ENCODE measurements at regions not wholly inside any gene's neighbourhood (a gene's known extent, or its start where the extent isn't known, plus 50 kb on each side); places are given as distances from the start of the nearest gene placed in this dataset.
"Not testable (repeated sequence)": the region's sequence is repeated elsewhere in the genome, so short reads cannot be mapped to it uniquely, and the experiment has no call there.

DNA sequence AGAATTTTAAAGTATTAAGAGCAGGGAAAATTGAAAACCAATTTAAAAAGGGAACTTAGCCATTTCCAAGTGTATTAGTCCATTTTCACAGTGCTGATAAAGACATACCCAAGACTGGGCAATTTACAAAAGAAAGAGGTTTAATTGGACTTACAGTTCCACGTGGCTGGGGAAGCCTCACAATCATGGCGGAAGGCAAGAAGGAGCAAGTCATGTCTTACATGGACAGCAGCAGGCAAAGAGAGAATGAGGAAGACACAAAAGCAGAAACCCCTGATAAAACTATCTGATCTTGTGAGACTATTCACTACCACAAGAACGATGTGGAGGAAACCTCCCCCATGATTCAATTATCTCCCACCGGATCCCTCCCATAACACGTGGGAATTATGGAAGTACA lies 178.8 kb downstream of the ERCC6L2 start:
- H3K9me3 ChIP-seq (ENCODE audit: low read length); H3K27ac ChIP-seq (ENCODE audit: low read length); H3K4me1 ChIP-seq (ENCODE audit: low read length); H3K4me2 ChIP-seq (ENCODE audit: low read depth, low read length, poor library complexity, severe bottlenecking); H3K27me3 ChIP-seq (ENCODE audit: low read length); H3K79me2 ChIP-seq (ENCODE audit: low read length); H2AFZ ChIP-seq (ENCODE audit: low read length); H3K9ac ChIP-seq (ENCODE audit: low read length); DNase-seq; H4K20me1 ChIP-seq (ENCODE audit: insufficient read depth, low read depth, low read length); H3K36me3 ChIP-seq (ENCODE audit: insufficient read depth, low read length); H3K4me3 ChIP-seq (ENCODE audit: low read length); H3K9me2 ChIP-seq (replicated peaks; ENCODE audit: insufficient read depth, low read length): not testable (repeated sequence)

DNA sequence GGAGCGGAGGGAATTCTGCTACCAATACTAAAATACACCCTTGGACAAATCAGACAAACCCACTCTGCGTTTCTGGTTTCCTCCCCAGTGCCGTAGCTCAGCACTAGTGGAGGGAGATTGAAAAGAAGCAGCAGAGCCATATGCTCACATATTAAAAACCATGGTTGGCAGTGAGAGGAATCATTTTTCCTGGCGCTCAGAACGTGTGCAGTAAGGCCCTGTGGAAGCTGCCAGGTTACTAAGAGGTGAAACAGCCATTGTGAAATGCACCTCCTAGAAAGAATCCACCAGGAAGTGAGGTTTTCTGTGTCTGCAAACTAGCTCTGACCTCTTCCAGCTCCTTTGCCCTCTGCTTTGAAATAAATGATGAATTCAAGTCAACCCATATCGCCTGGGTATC lies 177.2 kb downstream of the ERCC6L2 start:
- H3K27me3 ChIP-seq (ENCODE audit: low read length) = no peaks in the 10 kb centered on the region
- DNase-seq = no peak
- H3K4me3 ChIP-seq (ENCODE audit: low read length) = no peak overlapping the region
- no peak overlapping the region for H3K27ac ChIP-seq (ENCODE audit: low read length)
- H3K4me1 ChIP-seq (ENCODE audit: low read length) = no peaks in the 10 kb centered on the region
- no peak overlapping the region for H2AFZ ChIP-seq (ENCODE audit: low read length)
- no peaks in the 10 kb centered on the region for H3K9me2 ChIP-seq (replicated peaks; ENCODE audit: insufficient read depth, low read length)
- H4K20me1 ChIP-seq (ENCODE audit: insufficient read depth, low read depth, low read length) = no peaks in the 10 kb centered on the region
- H3K9ac ChIP-seq (ENCODE audit: low read length) = no peak overlapping the region
- H3K36me3 ChIP-seq (ENCODE audit: insufficient read depth, low read length) = no peaks in the 10 kb centered on the region
- no peak overlapping the region for H3K4me2 ChIP-seq (ENCODE audit: low read depth, low read length, poor library complexity, severe bottlenecking)
- H3K9me3 ChIP-seq (ENCODE audit: low read length) = no peaks in the 10 kb centered on the region
- H3K79me2 ChIP-seq (ENCODE audit: low read length) = no peaks in the 10 kb centered on the region

DNA sequence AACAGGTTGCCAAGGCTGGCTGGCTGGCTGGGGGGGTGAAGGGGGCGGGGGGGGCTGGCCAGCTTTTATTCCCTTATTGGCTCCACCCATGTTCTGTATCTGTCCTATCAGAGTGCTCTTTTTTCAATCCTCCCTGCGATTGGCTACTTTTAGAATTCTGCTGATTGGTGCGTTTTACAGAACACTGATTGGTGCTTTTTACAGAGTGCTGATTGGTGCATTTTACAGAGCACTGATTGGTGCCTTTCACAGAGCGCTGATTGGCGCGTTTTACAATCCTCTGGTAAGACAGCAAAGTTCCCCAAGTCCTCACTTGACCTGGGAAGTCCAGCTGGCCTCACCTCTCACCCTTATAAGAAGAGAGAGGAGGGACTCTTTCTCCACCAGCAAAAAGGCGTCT lies 175.9 kb downstream of the ERCC6L2 start:
- Histone ChIP-seq H3K36me3 (ENCODE audit: insufficient read depth, low read length) (no peaks in the 10 kb centered on the region), H3K4me3 (ENCODE audit: low read length) (no peak overlapping the region), H4K20me1 (ENCODE audit: insufficient read depth, low read depth, low read length) (no peaks in the 10 kb centered on the region), H2AFZ (ENCODE audit: low read length) (no peak overlapping the region), H3K4me2 (ENCODE audit: low read depth, low read length, poor library complexity, severe bottlenecking) (no peak overlapping the region), H3K79me2 (ENCODE audit: low read length) (no peaks in the 10 kb centered on the region), H3K9ac (ENCODE audit: low read length) (no peak overlapping the region), H3K9me2 (replicated peaks; ENCODE audit: insufficient read depth, low read length) (no peaks in the 10 kb centered on the region), H3K9me3 (ENCODE audit: low read length) (no peaks in the 10 kb centered on the region), H3K4me1 (ENCODE audit: low read length) (no peaks in the 10 kb centered on the region), H3K27ac (ENCODE audit: low read length) (no peak overlapping the region), H3K27me3 (ENCODE audit: low read length) (no peaks in the 10 kb centered on the region)
- DNase-seq = no peak

DNA sequence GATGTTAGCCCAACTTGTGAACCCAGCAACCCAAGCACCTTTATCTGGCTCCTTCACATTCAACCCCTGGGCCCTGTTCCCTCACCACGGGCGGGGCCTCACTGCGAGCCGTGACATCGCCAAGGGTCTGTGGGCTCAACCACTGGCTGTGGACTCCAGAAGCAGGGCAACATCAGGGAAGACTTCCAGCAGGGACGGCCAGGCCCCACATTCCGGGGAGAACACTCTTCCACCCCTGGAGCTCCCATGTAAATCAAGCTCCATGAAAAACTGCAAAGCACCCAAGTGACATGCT lies 175.3 kb downstream of the ERCC6L2 start:
- H3K79me2 ChIP-seq (ENCODE audit: low read length) = no peaks in the 10 kb centered on the region
- H3K9me3 ChIP-seq (ENCODE audit: low read length) = no peaks in the 10 kb centered on the region
- no peaks in the 10 kb centered on the region for H3K4me1 ChIP-seq (ENCODE audit: low read length)
- H4K20me1 ChIP-seq (ENCODE audit: insufficient read depth, low read depth, low read length) = no peaks in the 10 kb centered on the region
- H3K4me3 ChIP-seq (ENCODE audit: low read length) = no peak overlapping the region
- H3K36me3 ChIP-seq (ENCODE audit: insufficient read depth, low read length) = no peaks in the 10 kb centered on the region
- no peak overlapping the region for H3K27ac ChIP-seq (ENCODE audit: low read length)
- no peaks in the 10 kb centered on the region for H3K9me2 ChIP-seq (replicated peaks; ENCODE audit: insufficient read depth, low read length)
- H3K4me2 ChIP-seq (ENCODE audit: low read depth, low read length, poor library complexity, severe bottlenecking) = no peak overlapping the region
- no peak for DNase-seq
- H3K9ac ChIP-seq (ENCODE audit: low read length) = no peak overlapping the region
- H3K27me3 ChIP-seq (ENCODE audit: low read length) = no peaks in the 10 kb centered on the region
- H2AFZ ChIP-seq (ENCODE audit: low read length) = no peak overlapping the region

DNA sequence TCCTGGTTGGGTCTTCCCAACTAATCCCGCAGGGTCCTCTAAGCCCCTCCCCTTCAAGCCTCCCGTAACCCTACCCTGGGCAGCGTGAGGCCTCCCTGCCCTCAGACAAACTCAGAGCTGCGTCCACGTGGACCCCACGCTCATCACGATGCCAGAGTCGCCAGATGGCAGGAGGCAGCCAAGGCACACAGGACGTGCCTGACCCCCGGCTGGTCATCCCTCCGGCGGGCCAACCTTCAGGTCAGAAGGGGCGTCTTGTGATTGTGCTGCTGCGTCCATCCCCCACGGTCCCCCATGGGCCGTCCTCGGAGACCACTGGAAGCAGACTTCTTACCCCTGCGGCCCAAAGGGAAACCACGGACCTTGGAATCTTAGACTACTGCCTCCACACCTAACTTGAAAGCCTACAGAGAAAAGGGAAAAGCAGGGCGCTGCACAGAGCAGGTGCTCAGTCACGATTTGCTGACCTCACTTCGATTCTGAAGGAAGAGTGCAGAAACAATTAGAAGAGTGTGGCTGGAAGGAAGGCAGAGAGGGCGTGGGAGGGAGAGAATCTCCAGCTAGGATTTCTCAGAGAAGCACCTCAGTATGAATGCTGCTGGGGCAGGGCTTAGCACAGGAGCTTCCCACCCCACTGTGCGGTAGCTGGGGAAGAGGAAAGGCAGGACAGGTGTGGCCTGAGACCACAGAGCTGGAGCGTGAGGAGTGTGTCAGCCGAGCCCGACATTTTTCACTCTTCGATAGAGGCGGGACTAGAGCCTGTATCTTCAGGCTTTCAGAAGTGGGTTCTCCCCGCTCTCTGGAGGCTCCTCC lies 174.8 kb downstream of the ERCC6L2 start:
- H3K27me3 ChIP-seq (ENCODE audit: low read length) = no peaks in the 10 kb centered on the region
- no peak overlapping the region for H3K27ac ChIP-seq (ENCODE audit: low read length)
- no peaks in the 10 kb centered on the region for H3K4me1 ChIP-seq (ENCODE audit: low read length)
- no peak overlapping the region for H2AFZ ChIP-seq (ENCODE audit: low read length)
- H3K9ac ChIP-seq (ENCODE audit: low read length) = no peak overlapping the region
- no peak overlapping the region for H3K4me3 ChIP-seq (ENCODE audit: low read length)
- H3K4me2 ChIP-seq (ENCODE audit: low read depth, low read length, poor library complexity, severe bottlenecking) = no peak overlapping the region
- H4K20me1 ChIP-seq (ENCODE audit: insufficient read depth, low read depth, low read length) = no peaks in the 10 kb centered on the region
- no peaks in the 10 kb centered on the region for H3K9me2 ChIP-seq (replicated peaks; ENCODE audit: insufficient read depth, low read length)
- DNase-seq = no peak
- H3K79me2 ChIP-seq (ENCODE audit: low read length) = no peaks in the 10 kb centered on the region
- no peaks in the 10 kb centered on the region for H3K36me3 ChIP-seq (ENCODE audit: insufficient read depth, low read length)
- no peaks in the 10 kb centered on the region for H3K9me3 ChIP-seq (ENCODE audit: low read length)

DNA sequence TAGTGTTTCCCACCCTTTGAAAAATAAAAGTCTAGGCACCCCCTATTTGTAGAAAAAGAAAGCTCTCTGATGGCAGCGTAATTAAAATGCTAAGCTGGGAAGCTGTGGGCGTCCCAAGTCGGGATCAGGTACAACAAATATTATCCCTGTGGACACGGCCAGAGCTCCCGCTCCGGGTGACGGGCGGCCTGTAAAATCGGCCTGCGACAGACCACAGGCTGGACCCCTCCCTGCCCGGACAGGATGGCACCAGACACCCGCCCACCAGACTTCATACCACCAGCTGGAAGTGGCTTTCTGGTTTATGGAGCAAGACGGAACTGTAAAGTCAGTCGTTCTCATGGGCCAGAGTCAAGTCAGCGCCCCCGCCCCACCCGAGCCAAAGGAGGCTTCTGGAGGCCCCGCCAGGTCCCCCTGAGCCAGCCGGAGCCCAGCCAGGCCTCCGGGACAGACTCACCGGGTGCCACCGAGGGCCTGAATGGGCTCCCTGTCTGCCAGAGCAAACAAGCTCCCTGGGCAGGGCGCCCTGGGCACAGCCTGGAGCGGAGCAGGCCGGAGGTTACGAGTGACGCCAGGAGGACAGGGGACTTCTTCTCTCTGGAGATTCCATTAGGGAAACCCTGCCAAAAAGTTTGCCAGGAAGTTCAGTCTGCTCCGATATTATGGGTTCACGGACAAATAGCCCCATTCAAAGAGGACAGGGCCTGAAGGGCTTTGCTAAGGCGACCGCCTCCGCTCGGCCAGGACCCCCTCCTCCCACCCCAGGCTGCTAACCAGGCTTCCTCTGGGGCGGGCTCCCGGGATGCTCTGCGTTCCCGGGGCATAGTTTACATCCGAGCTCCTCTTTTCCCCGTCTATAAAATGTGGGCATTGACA lies 173.7 kb downstream of the ERCC6L2 start:
- Histone ChIP-seq H3K4me1 (ENCODE audit: low read length) (no peaks in the 10 kb centered on the region), H3K36me3 (ENCODE audit: insufficient read depth, low read length) (no peaks in the 10 kb centered on the region), H3K4me2 (ENCODE audit: low read depth, low read length, poor library complexity, severe bottlenecking) (no peak overlapping the region), H3K9me2 (replicated peaks; ENCODE audit: insufficient read depth, low read length) (no peaks in the 10 kb centered on the region), H4K20me1 (ENCODE audit: insufficient read depth, low read depth, low read length) (no peaks in the 10 kb centered on the region), H3K79me2 (ENCODE audit: low read length) (no peaks in the 10 kb centered on the region), H3K9ac (ENCODE audit: low read length) (no peak overlapping the region), H3K9me3 (ENCODE audit: low read length) (no peaks in the 10 kb centered on the region), H3K27ac (ENCODE audit: low read length) (no peak overlapping the region), H3K4me3 (ENCODE audit: low read length) (no peak overlapping the region), H3K27me3 (ENCODE audit: low read length) (no peaks in the 10 kb centered on the region), H2AFZ (ENCODE audit: low read length) (no peak overlapping the region)
- DNase-seq = no peak

DNA sequence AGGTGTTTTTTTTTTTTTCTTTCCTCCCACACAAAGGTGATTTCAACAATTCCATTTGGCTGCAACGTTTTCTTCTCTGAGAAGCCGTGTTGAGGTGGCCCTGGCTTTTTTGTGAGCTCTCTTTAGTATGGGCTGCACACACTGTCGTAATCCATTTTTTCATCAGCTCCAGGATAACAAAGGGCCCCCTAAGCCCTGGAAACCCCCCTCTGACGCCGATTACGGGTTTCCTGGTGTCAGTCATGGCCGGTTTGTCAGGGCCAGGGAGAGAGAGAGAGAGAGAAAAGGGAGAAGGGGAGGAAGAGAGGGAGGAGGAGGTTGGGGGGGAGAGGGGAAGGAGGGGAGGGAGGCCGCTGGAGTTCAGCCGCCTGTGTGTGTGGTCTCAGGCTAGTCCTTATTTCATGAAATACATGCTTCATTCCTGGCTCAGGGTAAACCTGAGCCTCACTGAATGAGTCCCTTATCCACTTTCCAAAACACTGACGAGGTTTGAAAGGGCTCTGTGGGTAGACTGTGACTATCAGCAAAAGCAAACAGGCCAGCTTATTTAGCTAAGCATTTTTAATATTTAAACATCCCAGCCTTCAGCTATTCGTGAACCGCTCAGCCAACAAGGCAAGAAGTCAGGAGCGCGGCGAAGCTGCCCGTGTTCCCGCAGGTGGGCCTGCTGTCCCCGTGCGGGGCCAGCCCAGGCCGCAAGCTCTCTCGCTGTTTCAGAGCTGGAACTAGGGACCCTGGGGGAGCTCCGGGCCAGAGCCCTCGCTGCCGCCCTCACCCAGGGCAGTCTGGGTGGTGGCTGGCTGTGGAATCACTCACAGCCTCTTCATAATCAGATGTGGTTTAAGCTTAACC lies 172.8 kb downstream of the ERCC6L2 start:
- H3K79me2 ChIP-seq (ENCODE audit: low read length) = no peaks in the 10 kb centered on the region
- H2AFZ ChIP-seq (ENCODE audit: low read length) = no peak overlapping the region
- no peaks in the 10 kb centered on the region for H3K27me3 ChIP-seq (ENCODE audit: low read length)
- no peaks in the 10 kb centered on the region for H3K4me1 ChIP-seq (ENCODE audit: low read length)
- no peaks in the 10 kb centered on the region for H3K36me3 ChIP-seq (ENCODE audit: insufficient read depth, low read length)
- no peaks in the 10 kb centered on the region for H3K9me2 ChIP-seq (replicated peaks; ENCODE audit: insufficient read depth, low read length)
- no peak overlapping the region for H3K27ac ChIP-seq (ENCODE audit: low read length)
- H3K9ac ChIP-seq (ENCODE audit: low read length) = no peak overlapping the region
- no peaks in the 10 kb centered on the region for H3K9me3 ChIP-seq (ENCODE audit: low read length)
- no peak for DNase-seq
- H3K4me3 ChIP-seq (ENCODE audit: low read length) = no peak overlapping the region
- H4K20me1 ChIP-seq (ENCODE audit: insufficient read depth, low read depth, low read length) = no peaks in the 10 kb centered on the region
- no peak overlapping the region for H3K4me2 ChIP-seq (ENCODE audit: low read depth, low read length, poor library complexity, severe bottlenecking)

DNA sequence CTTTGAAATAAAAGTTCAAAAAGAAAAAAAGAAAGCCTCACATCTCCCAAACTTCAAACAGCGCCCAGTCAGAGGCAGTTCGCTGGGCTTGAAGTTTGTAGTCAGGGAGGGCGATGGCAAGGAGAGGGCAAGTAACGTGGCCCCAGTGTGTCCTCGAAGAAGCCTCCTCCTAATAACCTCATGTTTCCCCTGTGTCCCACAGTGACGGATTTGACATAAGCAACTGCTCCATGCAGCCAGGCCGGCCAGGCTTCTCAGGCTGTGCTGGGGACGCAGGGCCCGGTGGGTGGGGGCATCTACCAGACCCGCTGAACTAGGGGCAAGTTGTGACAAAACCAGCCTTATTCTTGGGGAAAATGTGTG lies 172.2 kb downstream of the ERCC6L2 start:
- no peak overlapping the region for H3K9ac ChIP-seq (ENCODE audit: low read length)
- H3K4me2 ChIP-seq (ENCODE audit: low read depth, low read length, poor library complexity, severe bottlenecking) = no peak overlapping the region
- H3K9me2 ChIP-seq (replicated peaks; ENCODE audit: insufficient read depth, low read length) = no peaks in the 10 kb centered on the region
- no peaks in the 10 kb centered on the region for H3K4me1 ChIP-seq (ENCODE audit: low read length)
- no peaks in the 10 kb centered on the region for H3K9me3 ChIP-seq (ENCODE audit: low read length)
- H3K27me3 ChIP-seq (ENCODE audit: low read length) = no peaks in the 10 kb centered on the region
- no peaks in the 10 kb centered on the region for H3K36me3 ChIP-seq (ENCODE audit: insufficient read depth, low read length)
- no peaks in the 10 kb centered on the region for H3K79me2 ChIP-seq (ENCODE audit: low read length)
- no peak for DNase-seq
- no peak overlapping the region for H3K27ac ChIP-seq (ENCODE audit: low read length)
- H4K20me1 ChIP-seq (ENCODE audit: insufficient read depth, low read depth, low read length) = no peaks in the 10 kb centered on the region
- H2AFZ ChIP-seq (ENCODE audit: low read length) = no peak overlapping the region
- no peak overlapping the region for H3K4me3 ChIP-seq (ENCODE audit: low read length)

All from Karpas-422 (cell line).